Epithelial cell of proximal tubule (primary cell): ENCODE measurements at regions not wholly inside any gene's neighbourhood (a gene's known extent, or its start where the extent isn't known, plus 50 kb on each side); places are given as distances from the start of the nearest gene placed in this dataset.

ENCODE experiments used
- DNase-seq: peaks from one replicate; pipeline ENCODE4 v3.0.0-alpha.2; 2011; ENCODE audit warnings: low read depth
- H3K4me3 ChIP-seq: 2 replicates; pipeline ENCODE4 v1.5.1; 2011; ENCODE audit warnings: low read depth, mild to moderate bottlenecking, low read length
- CTCF ChIP-seq: conservative IDR thresholded peaks from 2 replicates; pipeline ENCODE4 v1.5.1; 2012; ENCODE audit warnings: low read depth, mild to moderate bottlenecking, low read length

GRCh38 chr10:112026438-112026837 lies 157.1 kb downstream of the GPAM start:
- DNase-seq, result no peak
- no peak overlapping the region for H3K4me3 ChIP-seq
- peak; percentile 20 for TF ChIP-seq CTCF

GRCh38 chr10:112027731-112028280 lies 155.8 kb downstream of the GPAM start:
- H3K4me3 ChIP-seq, result no peak overlapping the region
- no peak for TF ChIP-seq CTCF
- no peak for DNase-seq

- TF ChIP-seq CTCF, result no peak
- H3K4me3 ChIP-seq, result no peak overlapping the region
- DNase-seq, result no peak
Measured at GRCh38 chr10:112030431-112030830, 153.1 kb downstream of the GPAM start.

GRCh38 chr10:112039823-112040222 lies 143.7 kb downstream of the GPAM start:
- DNase-seq, result no peak
- TF ChIP-seq CTCF, result no peak
- no peak overlapping the region for H3K4me3 ChIP-seq

- DNase-seq, result no peak
- no peak overlapping the region for H3K4me3 ChIP-seq
- TF ChIP-seq CTCF, result no peak
Measured at GRCh38 chr10:112040696-112041095, 142.9 kb downstream of the GPAM start.

GRCh38 chr10:112045938-112046337 lies 137.6 kb downstream of the GPAM start:
- TF ChIP-seq CTCF, result no peak
- H3K4me3 ChIP-seq, result no peak overlapping the region
- DNase-seq, result no peak

GRCh38 chr10:112047674-112048073 lies 135.9 kb downstream of the GPAM start:
- no peak for DNase-seq
- no peak overlapping the region for H3K4me3 ChIP-seq
- TF ChIP-seq CTCF, result no peak
